ENCODE measurements at regions not wholly inside any gene's neighbourhood (a gene's known extent, or its start where the extent isn't known, plus 50 kb on each side); places are given as distances from the start of the nearest gene placed in this dataset.
A peak's percentile ranks its signal among the peaks of the same experiment; 100 is the strongest.

DNA sequence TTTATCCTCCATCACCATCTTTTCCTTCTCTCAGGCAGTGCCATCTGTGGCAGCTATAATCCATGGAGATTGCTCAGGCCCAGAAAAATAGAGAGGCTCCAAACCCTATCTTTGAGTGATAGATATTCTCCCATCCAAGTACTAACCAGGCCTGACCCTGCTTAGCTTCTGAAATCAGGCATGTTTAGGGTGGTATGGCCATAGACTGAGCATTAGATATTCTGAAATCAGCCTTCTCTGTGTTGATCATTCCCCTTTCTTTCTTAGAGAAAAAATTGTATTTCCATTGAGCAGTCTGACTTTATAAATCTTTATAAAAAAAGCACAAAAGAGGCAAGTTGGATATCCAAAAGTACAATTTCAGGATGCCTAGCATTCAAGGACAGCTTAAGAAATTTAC, 131.5 kb upstream of the ACVR2A start:
- no peak for DNase-seq (ENCODE audit: low spot score in 2 of 2)
- no peak for FAIRE-seq

DNA sequence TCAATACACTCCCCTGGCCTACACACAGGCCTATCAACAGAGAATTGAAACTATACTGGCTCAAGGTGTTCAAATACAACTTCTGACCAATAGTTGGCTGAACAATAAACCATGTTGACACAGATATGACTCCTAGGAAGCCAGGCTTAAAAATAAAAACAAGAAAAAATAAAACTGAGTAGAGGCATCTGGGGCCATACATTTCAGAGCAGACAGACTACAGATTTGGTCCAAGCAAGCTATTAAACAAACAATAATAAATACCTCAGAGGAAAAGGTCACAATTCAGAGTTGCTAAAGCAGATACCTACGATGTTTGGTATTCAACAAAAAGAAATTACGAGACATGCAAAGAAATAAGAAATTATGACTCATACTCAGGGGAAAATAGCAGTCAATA, 132.8 kb upstream of the ACVR2A start:
- DNase-seq (ENCODE audit: low spot score in 2 of 2) (no peak), FAIRE-seq (no peak)

DNA sequence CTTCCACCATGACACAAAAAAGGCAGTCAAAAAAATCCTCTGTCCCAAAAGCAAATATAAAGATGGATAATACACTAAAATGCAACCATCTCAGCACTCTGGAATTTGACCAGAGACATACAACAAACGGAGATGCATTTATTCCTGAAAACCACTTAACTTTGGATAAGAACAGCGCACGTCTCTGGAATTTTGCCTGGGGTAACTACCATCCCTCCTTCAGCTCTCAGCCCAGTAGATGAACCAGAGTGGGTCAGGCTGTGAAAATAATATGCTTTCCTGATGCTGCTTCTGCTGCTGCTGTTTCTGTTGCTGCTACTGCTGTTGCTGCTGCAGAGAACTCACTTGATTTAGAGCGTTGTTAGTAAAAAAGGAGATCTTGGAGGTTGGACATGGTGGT, 133.8 kb upstream of the ACVR2A start:
- DNase-seq (ENCODE audit: low spot score in 2 of 2): no peak

DNA sequence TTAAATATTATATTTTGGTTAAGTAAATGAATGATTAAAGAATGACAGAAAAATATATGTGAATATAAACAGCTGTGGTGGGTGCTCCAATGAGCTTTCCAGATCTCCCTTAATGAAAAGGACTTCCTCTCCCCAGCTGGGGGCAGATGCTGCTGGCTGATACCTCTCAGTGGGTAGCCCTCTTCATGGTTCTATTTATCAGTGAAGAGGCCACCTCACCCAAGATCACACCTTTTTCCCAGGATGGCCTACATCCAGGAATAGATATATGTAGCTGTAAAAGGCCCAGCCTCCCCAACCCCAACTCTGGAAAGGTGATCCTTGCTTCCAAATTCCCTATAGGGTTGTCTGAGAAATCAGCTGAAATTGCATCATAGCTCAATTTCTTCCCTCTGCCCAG, 135.2 kb upstream of the ACVR2A start:
- no peak for FAIRE-seq

More for the DNA sequence above, 133.8 kb upstream of the ACVR2A start:
- FAIRE-seq: no peak

DNA sequence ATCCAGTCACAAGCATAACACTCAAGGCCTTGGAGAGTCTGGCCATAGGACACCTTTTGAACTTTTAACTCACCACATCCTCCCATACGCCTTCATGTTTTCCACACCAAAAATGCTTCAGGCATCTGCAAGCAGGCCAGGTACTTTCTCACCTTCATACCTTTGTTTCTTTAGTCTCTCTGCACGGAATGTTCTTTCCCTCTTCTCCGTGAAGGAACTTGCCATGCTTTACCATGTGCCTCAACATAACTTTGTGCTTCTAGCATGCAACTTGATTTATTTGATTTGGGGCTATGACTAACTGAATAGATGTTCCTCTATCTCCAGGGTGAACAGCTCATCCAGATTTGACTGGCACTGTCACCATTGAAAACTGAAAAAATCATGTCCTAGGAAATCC, 141.7 kb upstream of the ACVR2A start:
- no peak for FAIRE-seq
- no peak for DNase-seq (ENCODE audit: low spot score in 2 of 2)

More for the DNA sequence above, 135.2 kb upstream of the ACVR2A start:
- no peak for DNase-seq (ENCODE audit: low spot score in 2 of 2)

DNA sequence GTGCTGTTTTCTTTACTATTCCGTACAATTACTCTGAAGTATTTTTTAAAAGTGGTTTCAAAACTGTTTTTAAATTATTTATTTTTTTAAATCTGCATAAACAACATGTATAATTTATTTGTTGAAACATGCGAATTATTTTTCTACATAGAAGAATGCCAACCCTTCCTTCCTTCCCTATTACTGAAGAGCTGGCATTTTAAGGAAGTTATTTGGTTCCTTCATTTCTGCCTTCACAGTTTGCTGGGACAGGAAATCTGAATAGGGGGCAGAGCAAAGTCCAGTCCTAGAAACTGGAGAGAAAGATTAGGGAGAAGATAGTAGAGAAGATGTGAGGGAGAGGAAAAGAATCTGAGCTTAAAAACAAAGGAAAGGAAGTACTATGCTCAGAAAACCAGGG, 146.7 kb upstream of the ACVR2A start:
- no peak for FAIRE-seq
- no peak for DNase-seq (ENCODE audit: low spot score in 2 of 2)

DNA sequence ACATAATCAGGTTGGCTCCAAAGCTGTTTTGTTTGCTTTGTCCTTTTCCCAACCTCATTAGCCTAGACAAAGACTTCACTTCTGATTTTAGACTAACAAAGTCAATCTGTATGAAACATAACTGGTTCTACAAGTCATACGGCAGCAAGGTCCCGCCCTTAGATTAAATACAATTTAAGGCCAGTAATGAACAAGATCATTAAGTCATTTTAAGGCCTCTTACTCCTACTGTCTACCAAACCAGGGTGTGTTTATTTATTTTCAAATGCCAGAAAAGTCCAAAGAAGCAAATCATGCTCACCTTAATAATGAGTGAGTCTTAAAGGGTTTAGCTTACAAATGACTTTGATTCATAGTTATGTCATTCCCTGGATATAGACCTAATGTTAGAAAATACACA, 148.4 kb upstream of the ACVR2A start:
- DNase-seq (ENCODE audit: low spot score in 2 of 2) (no peak), FAIRE-seq (no peak)

DNA sequence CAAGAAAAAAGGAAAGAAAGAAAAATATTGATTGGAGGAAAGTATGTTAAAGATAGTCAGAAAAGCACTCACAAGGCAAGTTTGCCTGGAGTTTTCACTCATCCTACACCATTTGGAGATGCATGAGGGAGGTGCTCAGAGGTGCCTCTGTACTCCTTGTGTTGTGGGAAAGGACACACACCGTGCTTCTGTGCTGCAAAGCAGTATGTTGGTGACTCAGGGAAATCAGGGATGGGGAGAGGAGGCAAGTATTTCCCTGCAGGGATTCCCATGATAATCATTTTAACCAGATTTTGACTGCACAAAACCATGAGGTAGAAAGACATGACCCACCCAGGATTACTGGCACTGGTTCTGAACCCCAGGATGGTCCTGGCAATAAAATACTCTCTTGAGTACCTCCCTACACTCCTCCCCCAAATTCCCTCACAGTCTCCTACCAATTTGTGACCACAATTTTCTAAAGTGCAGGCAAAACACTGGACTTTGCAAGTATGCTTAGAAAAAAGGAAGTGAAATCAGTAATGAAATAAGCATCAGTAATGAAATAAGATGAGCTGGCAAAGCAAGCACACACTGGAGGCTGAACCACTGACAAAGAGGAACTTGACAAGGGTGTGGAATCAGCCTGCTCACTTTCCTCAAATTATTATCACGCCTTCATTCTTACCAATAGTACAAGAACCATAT, 155.5 kb upstream of the ACVR2A start:
- DNase-seq (ENCODE audit: low spot score in 2 of 2) (peak in 1 of 2 donors; percentile 6), FAIRE-seq (no peak)

DNA sequence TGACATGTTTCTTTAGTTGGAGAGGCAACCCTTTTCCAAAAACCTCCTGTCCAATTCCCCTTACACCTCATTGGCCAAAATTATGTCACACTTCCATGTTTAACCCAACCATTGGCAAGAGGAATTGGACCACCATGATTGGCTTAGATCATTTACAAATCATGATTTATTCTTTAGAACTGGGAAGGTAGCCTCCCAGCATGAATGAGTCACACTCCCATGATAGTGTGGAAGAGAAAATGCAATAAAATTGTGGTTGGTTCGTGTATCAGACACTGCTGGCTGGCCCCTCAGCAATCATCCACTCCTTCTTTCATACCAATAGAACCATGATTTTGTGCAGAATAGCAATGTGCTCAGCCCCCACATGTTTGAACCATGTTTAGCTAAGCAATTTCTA, 156.6 kb upstream of the ACVR2A start:
- FAIRE-seq: no peak
- DNase-seq (ENCODE audit: low spot score in 2 of 2): no peak

DNA sequence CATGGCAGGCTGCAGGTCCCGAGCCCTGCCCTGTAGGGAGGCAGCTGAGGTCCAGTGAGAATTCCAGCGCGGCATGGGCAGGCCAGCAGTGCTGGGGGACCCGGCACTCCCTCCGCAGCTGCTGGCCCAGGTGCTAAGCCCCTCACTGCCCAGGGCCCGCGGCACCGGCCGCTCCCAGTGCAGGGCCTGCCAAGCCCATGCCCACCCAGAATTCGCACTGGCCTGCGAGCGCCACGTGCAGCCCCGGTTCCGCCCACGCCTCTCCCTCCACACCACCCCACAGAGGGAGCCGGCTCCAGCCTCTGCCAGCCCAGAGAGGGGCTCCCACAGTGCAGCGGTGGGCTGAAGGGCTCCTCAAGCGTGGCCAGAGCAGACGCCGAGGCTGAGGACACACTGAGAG, 158.5 kb upstream of the ACVR2A start:
- FAIRE-seq: no peak

DNA sequence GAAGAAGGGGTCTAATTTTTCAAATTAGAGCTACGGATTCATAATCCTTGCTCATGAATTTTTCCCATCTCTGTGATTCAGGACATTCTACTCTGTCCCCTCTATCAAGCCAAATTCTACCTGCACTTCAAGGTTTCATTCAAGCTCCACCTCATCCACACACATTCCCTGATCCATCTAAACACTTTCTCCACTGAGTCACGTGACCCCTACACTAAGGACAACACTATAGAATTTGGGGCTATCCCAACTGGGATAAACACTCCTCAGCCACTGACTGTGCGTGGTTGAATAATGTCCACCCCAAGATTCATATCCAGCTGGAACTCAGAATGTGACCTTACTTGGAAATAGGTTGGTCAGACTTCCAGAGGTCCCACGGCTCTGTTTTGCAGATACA, 159.9 kb upstream of the ACVR2A start:
- DNase-seq (ENCODE audit: low spot score in 2 of 2) (no peak), FAIRE-seq (no peak)

More for the DNA sequence above, 158.5 kb upstream of the ACVR2A start:
- DNase-seq (ENCODE audit: low spot score in 2 of 2): no peak

DNA sequence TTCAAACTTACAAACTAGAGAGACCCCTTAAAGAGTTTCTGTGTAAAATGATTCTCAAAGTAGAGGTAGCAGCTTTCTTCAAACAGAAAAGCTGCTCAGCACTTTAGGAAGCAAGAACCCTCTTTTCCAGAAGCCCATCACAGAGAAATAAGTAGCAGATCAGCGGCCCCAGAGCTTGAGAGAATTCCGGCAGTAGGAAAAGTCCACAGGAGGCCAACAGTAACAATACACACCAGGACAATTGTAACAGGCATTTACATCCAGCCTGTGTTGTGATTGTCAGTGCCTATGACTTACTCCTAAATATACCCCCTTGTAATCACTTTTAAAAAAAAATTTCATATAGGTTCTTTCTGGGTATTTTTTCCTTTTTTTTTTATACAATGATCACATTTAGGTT, 161.4 kb upstream of the ACVR2A start:
- no peak for FAIRE-seq
- no peak for DNase-seq (ENCODE audit: low spot score in 2 of 2)

DNA sequence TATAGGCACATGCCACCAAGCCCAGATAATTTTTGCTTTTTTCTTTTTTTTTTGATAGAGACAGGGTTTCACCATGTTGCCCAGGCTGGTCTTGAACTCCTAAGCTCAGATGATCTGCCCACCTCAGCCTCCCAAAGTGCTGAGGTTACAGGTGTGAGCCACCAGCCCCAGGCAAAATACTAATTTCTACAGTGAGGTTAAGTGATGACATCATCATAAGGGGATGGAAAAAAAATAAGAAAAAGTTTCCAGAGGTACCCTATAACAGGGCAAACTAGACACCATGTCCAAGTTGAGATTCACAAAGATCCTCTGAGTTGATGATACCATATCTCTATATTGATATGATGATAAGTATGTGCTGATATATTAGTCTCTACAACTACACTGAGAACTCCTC, 163.7 kb upstream of the ACVR2A start:
- FAIRE-seq: no peak

DNA sequence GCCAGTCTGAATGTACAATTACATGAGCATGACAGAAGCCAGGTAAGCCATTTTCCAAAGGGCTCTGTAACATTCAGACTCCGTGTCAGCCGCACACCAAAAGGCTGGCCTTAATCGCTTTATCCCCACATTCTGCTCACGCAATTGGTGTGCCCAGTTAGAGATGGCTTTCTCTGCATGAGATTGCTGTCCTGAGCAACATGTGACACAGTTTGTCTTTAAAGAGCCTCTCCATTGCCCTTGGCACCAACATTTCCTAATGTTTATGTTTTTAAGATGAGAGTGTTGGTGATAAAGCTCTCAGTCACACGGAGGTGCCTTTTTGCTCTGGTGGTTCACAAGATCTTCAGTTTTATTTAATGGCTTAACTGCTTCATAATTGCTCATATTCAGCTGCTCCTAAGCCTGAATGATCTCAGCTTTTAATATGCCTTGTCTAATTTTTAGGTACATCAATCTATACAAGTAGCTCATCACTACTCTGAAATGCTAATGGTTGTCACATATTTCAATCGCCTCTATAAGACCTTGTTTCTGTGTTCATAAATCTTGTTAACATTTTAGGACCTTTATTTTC, 164.8 kb upstream of the ACVR2A start:
- FAIRE-seq: no peak

More for the DNA sequence above, 163.7 kb upstream of the ACVR2A start:
- DNase-seq (ENCODE audit: low spot score in 2 of 2): no peak

DNA sequence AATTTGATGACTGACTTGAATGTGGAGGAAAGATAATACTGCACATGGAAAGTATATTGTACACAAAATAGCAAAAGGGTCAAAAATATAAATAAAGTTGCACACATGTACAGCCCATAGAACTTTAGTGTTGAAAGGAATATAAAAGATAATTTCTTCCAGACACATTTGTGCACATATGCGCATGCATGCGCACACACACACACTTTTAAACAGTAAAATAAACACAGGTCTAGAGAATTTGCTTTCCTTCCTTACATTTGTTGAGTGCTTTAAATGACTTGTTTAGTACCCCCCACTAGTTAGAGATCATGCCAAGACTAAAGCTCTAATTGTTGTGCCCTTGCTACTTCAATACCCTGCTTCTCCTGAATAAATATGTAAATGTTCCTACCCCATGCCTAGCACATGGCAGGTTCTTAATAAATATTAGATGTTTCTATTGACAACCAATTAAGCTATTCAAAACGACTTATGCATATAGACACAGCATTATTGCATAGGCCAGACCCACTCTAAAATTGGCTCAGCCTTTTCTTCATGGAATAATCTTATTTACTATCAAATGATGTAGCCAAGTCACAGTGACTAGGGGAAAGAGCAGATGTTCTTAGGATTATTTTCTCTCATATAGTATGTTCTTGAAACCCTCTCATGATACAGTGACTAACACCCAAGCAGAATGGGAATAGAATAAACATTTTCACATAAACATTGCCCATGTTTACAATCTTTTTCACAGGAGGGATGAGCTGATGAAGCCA, 165.5 kb upstream of the ACVR2A start:
- DNase-seq (ENCODE audit: low spot score in 2 of 2) (no peak), FAIRE-seq (no peak)

More for the DNA sequence above, 164.8 kb upstream of the ACVR2A start:
- no peak for DNase-seq (ENCODE audit: low spot score in 2 of 2)

DNA sequence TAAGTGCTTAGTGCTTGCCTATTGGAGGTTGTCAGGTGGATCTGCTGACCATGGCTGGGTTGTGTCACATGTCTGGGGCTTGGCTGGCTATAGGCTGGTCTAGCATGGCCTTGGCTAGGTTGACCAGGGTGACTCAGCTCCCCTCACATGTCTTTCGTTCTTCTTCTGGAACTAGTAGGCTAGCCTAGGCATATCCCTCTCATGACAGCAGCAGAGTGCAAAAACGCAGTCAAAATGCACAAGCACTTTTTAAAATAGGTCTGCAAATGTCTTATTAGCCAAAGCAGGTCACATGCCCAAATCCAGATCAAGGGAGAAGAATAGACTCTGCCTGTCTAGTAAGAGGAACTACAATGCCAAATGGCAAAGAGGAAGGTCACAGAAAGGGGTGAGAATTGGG, 179.7 kb upstream of the ACVR2A start:
- no peak for DNase-seq (ENCODE audit: low spot score in 2 of 2)
- no peak for FAIRE-seq

DNA sequence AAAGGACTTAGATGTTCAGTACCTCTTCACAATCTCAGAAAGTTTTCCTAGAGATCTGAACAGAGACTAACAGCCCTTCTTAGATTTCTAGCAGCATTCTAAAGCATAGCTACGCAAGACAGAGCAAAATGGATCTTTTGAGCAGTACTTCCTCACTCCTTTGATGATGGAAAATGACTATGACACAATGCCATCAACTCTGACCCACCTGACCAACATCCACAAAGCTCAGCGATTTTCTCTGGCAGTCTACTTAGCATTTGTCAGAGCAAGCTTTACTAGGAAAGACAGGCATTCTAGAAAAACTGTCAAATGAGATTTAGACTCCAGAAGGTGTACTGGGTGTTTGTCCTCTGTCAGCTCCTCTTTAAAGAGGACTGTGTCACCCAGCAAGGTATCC, 180.9 kb upstream of the ACVR2A start:
- FAIRE-seq: no peak
- DNase-seq (ENCODE audit: low spot score in 2 of 2): no peak

DNA sequence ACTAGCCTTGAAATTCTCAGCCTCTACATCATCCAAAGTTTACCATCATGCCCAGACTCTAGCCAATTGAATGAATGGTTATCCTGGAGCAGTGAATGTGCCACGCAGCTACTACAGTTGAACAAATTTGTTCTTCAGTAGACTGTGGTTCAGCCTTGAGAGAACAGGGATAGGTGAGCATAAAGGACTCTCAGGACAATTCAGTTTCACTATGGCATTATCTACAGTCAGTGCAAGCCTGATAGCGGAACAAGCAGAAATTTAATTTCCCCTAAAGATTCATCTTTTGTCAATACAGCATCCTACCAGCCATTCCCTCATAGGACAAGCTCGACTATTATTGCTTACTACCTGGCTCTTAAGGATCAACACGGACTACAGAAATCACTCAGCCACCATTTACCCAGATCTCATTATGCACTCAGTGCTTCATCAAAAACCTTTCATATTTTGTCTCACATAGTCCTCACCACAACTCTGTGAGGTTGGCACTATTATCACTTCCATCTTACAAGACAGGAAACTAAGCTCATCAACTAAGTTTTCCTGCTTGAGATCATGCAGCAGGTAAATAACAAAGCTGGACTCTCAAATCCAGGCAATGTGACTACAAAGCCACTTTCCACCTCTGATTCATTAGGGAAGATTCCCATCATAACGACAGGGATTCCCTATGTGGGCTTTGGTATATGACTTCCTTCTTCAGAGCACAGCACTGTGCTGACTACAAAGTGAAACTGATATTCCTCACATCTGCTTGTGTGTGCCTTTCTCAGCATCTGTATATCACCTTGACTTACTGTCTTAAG, 181.5 kb upstream of the ACVR2A start:
- no peak for FAIRE-seq

DNA sequence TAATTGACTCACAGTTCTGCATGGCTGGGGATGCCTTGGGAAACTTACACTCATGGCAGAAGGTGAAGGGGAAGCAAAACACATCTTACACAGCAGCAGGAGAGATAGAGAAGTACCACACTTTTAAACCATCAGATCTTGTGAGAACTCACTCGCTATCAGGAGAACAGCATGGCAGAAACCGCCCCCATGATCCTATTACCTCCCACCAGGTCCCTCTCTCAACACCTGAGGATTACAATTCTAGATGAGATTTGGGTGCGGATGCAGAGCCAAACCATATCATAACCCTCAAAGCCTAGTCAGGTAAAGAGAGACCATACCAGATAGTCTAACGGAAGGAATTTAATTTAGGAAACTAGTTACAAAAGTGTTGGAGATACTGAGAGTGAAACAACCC, 182.6 kb upstream of the ACVR2A start:
- FAIRE-seq: no peak

More for the DNA sequence above, 181.5 kb upstream of the ACVR2A start:
- no peak for DNase-seq (ENCODE audit: low spot score in 2 of 2)

DNA sequence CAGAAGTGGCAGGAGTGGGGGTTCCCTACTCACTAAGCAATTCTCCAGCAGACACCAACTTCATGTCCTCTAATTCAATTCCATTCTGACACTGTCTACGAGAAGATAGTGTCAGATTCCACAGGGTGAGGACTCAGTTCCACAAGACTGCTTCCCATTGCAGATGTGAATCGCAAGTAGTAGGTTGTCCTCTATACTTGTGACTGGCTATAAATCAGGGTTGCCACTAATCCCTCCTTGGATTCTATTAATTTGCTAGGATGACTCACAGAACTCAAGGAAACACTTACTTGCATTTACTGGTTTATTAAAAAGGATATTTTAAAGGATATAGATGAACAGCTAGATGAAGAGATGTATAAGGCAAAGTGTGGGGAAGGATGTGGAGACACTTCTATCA, 184.1 kb upstream of the ACVR2A start:
- FAIRE-seq (no peak), DNase-seq (ENCODE audit: low spot score in 2 of 2) (no peak)

More for the DNA sequence above, 182.6 kb upstream of the ACVR2A start:
- no peak for DNase-seq (ENCODE audit: low spot score in 2 of 2)

DNA sequence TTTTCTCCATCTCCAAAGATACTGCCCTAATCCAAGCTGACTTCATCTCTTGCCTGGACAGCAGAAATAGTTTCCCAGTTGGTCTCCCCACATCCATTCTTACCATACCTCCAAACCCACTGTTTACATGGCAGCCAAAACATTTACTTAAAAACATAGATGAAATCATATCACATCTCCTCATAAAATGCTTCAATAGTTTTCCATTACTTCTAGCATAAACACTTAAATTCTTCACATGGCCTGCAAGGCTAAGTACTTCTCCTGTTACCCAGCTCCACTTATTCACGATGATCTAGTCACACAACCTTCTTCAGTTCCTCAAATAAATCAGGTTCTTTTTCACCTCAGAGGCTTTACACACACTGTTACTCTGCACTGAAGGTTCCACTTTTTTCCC, 185.8 kb upstream of the ACVR2A start:
- DNase-seq (ENCODE audit: low spot score in 2 of 2) (no peak), FAIRE-seq (no peak)
